ENCODE measurements at regions not wholly inside any gene's neighbourhood (a gene's known extent, or its start where the extent isn't known, plus 50 kb on each side); places are given as distances from the start of the nearest gene placed in this dataset.

- no peaks in the 10 kb centered on the region for H3K36me3 Mint-ChIP-seq
- peaks cover 7% of the 10 kb centered on the region for H3K27me3 Mint-ChIP-seq (ENCODE audit: low read depth)
- TF ChIP-seq CTCF (IDR thresholded peaks at IDR 0.05; ENCODE audit: unreplicated experiment), result no peak
- H3K9me3 Mint-ChIP-seq, result no peaks in the 10 kb centered on the region
- H3K27ac Mint-ChIP-seq, result no peak overlapping the region
- no peak overlapping the region for H3K4me3 Mint-ChIP-seq
- no peak for DNase-seq (ENCODE audit: low spot score in 2 of 2, unreplicated experiment in 2 of 2)
- no peaks in the 10 kb centered on the region for H3K4me1 Mint-ChIP-seq
Measured at GRCh38 chr16:61555718-61556441, 480.4 kb downstream of the CDH8 start.

GRCh38 chr16:61549327-61549726 lies 486.9 kb downstream of the CDH8 start:
- no peak for TF ChIP-seq CTCF (IDR thresholded peaks at IDR 0.05; ENCODE audit: unreplicated experiment)
- H3K36me3 Mint-ChIP-seq, result no peaks in the 10 kb centered on the region
- H3K4me3 Mint-ChIP-seq, result no peak overlapping the region
- no peak overlapping the region for H3K27ac Mint-ChIP-seq
- H3K4me1 Mint-ChIP-seq, result no peaks in the 10 kb centered on the region
- DNase-seq (ENCODE audit: low spot score in 2 of 2, unreplicated experiment in 2 of 2), result no peak
- peaks cover 10% of the 10 kb centered on the region for H3K27me3 Mint-ChIP-seq (ENCODE audit: low read depth)
- H3K9me3 Mint-ChIP-seq, result no peaks in the 10 kb centered on the region

GRCh38 chr16:61547626-61548025 lies 488.6 kb downstream of the CDH8 start:
- Mint-ChIP-seq H3K27ac (no peak overlapping the region), H3K4me1 (no peaks in the 10 kb centered on the region), H3K27me3 (ENCODE audit: low read depth) (peaks cover 11% of the 10 kb centered on the region), H3K36me3 (no peaks in the 10 kb centered on the region), H3K9me3 (no peaks in the 10 kb centered on the region), H3K4me3 (no peak overlapping the region)
- no peak for DNase-seq (ENCODE audit: low spot score in 2 of 2, unreplicated experiment in 2 of 2)
- TF ChIP-seq CTCF (IDR thresholded peaks at IDR 0.05; ENCODE audit: unreplicated experiment), result no peak

- H3K4me1 Mint-ChIP-seq, result no peaks in the 10 kb centered on the region
- peaks cover 10% of the 10 kb centered on the region for H3K27me3 Mint-ChIP-seq (ENCODE audit: low read depth)
- no peaks in the 10 kb centered on the region for H3K36me3 Mint-ChIP-seq
- no peak overlapping the region for H3K27ac Mint-ChIP-seq
- no peak for TF ChIP-seq CTCF (IDR thresholded peaks at IDR 0.05; ENCODE audit: unreplicated experiment)
- no peaks in the 10 kb centered on the region for H3K9me3 Mint-ChIP-seq
- DNase-seq (ENCODE audit: low spot score in 2 of 2, unreplicated experiment in 2 of 2), result no peak
- H3K4me3 Mint-ChIP-seq, result no peak overlapping the region
Measured at GRCh38 chr16:61544165-61544564, 492.1 kb downstream of the CDH8 start.

- no peaks in the 10 kb centered on the region for H3K4me1 Mint-ChIP-seq
- TF ChIP-seq CTCF (IDR thresholded peaks at IDR 0.05; ENCODE audit: unreplicated experiment), result no peak
- H3K27ac Mint-ChIP-seq, result no peak overlapping the region
- H3K9me3 Mint-ChIP-seq, result peaks cover 4% of the 10 kb centered on the region
- H3K27me3 Mint-ChIP-seq (ENCODE audit: low read depth), result peaks cover 4% of the 10 kb centered on the region
- no peaks in the 10 kb centered on the region for H3K36me3 Mint-ChIP-seq
- H3K4me3 Mint-ChIP-seq, result no peak overlapping the region
- DNase-seq (ENCODE audit: low spot score in 2 of 2, unreplicated experiment in 2 of 2), result no peak
Measured at GRCh38 chr16:61540216-61540615, 496.0 kb downstream of the CDH8 start.
